ENCODE measurements at regions not wholly inside any gene's neighbourhood (a gene's known extent, or its start where the extent isn't known, plus 50 kb on each side); places are given as distances from the start of the nearest gene placed in this dataset.

DNA sequence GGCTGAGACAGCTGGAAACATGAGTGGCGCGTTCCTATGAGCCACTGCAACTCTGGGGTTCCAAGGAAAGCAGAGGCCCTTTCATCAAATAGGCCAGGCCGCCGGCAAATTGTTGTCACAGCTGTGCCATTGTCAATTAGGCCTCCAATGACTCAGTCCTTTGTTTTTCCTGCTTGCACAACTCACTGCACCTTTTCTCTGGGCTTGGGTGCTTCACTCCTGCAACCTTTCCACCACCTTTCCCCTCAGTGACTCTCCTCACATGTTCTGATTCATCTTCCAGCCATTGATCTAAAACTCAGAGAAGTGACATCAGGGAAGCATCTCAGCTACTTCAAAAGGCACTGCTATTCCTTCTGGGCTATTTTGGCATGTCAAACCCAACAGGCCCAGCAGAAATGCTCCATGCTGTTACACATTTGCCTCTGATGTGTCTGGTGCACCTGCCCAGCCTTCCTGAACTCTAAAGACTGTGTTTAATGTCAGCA lies 653.7 kb downstream of the NR2F1-AS1 start:
- TF ChIP-seq, protein P1, sequence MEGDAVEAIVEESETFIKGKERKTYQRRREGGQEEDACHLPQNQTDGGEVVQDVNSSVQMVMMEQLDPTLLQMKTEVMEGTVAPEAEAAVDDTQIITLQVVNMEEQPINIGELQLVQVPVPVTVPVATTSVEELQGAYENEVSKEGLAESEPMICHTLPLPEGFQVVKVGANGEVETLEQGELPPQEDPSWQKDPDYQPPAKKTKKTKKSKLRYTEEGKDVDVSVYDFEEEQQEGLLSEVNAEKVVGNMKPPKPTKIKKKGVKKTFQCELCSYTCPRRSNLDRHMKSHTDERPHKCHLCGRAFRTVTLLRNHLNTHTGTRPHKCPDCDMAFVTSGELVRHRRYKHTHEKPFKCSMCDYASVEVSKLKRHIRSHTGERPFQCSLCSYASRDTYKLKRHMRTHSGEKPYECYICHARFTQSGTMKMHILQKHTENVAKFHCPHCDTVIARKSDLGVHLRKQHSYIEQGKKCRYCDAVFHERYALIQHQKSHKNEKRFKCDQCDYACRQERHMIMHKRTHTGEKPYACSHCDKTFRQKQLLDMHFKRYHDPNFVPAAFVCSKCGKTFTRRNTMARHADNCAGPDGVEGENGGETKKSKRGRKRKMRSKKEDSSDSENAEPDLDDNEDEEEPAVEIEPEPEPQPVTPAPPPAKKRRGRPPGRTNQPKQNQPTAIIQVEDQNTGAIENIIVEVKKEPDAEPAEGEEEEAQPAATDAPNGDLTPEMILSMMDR (IDR thresholded peaks at IDR 0.05; ENCODE audit: insufficient read depth, low read depth, low read length): no peak

DNA sequence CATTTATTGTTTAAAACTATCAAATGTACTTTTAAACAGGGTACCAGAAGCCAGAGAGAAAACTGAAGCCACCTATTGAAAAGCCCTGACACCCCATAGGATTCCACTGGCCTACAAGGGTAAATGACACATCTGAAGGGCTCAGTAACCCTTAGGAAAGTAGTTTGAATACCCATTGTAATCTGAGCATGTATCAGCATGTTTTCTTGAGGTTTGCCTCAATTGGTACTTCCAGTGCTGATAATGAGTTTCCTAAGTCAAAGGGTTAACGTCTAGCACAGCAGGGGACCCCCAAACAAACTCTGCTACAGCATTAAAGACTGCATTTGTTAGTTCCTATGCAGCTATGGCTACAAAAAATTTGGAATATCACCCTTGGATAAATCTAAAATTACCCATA lies 657.1 kb downstream of the NR2F1-AS1 start:
- DNase-seq (ENCODE audit: low read depth): no peak
- no peak overlapping the region for H3K4me3 ChIP-seq (ENCODE audit: low read depth, low read length)
- TF ChIP-seq, protein P1 (IDR thresholded peaks at IDR 0.05; ENCODE audit: insufficient read depth, low read depth, low read length): no peak

More for the DNA sequence above, 653.7 kb downstream of the NR2F1-AS1 start:
- DNase-seq (ENCODE audit: low read depth): no peak
- H3K4me3 ChIP-seq (ENCODE audit: low read depth, low read length): no peak overlapping the region

DNA sequence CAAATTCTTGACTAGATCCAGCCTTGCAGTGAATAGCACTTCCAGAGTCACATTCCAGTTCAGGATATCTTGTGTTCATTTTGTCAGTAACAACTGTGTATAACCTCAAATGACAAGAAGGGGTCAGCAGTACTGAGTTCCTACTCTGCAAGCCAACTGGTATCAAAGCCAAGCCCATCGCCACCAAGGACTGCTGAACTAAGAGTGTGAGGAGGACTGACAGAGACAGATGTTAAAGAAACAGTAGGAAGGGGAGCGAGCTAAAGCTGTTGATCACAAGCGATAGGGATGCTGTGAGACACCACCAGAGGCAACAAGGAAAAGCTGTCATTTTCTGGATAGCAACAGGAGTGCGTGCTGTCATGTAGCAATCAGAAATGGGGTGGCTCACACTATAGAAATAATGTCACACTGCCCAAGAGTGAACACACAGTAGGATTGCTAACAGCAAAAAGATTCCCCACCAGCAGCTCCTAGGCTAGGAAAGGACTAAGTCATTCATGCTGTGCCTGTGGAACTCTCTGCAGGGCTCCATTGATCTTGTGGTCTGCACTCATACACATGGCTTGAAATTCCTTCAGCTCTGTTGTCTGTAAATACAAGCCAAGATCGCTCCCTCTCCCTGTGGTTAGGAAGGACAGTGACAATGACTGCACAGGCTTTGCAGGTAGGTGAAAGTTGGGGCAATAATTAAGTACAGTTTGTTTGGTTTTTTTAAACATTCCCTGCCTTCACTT lies 658.6 kb downstream of the NR2F1-AS1 start:
- TF ChIP-seq, protein P1 (IDR thresholded peaks at IDR 0.05; ENCODE audit: insufficient read depth, low read depth, low read length): no peak
- DNase-seq (ENCODE audit: low read depth): no peak
- no peak overlapping the region for H3K4me3 ChIP-seq (ENCODE audit: low read depth, low read length)

DNA sequence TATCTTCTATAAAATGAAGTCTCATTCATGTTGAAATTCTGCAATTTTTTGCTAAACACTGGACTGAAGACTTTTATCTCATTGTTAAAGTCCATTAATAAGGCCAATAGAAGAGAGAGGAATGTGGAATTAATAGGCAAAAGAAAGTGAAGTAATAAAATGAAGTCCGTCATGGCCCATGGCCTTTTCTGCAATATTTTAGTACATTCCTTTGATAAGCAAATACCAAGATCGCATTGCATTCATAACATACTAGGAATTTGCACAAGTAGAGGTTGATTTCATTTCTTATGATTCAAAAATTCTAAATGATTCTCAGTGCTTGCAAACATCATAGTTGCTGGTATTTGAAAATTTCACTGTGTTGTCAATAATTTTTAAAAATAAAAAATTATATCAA lies 664.0 kb downstream of the NR2F1-AS1 start:
- TF ChIP-seq, protein P1 (IDR thresholded peaks at IDR 0.05; ENCODE audit: insufficient read depth, low read depth, low read length): no peak
- peak; percentile 51 for DNase-seq (ENCODE audit: low read depth)
- H3K4me3 ChIP-seq (ENCODE audit: low read depth, low read length): no peak overlapping the region

DNA sequence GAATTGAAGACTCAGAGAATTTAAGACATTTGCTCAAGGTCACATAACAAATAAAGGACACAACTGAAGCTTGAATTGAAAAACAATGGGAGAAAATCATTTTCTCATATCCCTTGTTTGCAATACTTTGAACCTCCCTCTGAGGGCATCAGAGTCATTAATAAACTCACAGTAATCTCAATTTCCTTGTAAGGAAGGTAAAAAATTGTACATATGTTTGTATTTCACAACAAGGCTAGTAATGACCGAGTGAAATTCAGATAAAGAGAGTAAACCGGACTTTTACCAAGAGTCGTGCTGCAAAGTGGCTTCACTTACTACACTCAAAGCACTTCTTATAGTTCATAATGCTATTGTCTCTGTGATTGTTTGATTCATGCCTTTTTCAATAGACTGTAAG lies 665.0 kb downstream of the NR2F1-AS1 start:
- TF ChIP-seq, protein P1 (IDR thresholded peaks at IDR 0.05; ENCODE audit: insufficient read depth, low read depth, low read length): peak; percentile 50
- peak; percentile 72 for DNase-seq (ENCODE audit: low read depth)
- no peak overlapping the region for H3K4me3 ChIP-seq (ENCODE audit: low read depth, low read length)

DNA sequence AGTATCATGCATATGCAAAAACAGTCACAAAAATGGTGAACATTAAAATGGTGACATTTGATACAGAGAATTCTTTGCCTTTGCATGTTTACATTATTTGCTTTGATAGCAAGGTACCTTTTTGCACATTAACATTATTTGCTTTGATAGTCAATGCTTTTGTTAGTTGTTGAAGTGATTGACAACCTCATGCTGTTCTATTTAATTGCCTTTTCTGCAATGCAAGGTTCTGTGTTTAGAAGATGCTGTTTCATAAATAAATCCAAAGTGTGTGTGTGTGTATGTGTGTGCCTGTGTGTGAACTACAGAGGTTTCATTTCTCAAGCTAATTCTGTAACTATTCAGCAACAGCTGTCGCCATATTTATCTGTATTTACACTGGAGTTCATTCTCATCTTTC lies 668.7 kb downstream of the NR2F1-AS1 start:
- DNase-seq (ENCODE audit: low read depth): no peak
- TF ChIP-seq, protein P1 (IDR thresholded peaks at IDR 0.05; ENCODE audit: insufficient read depth, low read depth, low read length): no peak
- no peak overlapping the region for H3K4me3 ChIP-seq (ENCODE audit: low read depth, low read length)
